ENCODE measurements at regions not wholly inside any gene's neighbourhood (a gene's known extent, or its start where the extent isn't known, plus 50 kb on each side); places are given as distances from the start of the nearest gene placed in this dataset.

GRCh38 chr1:84759756-84760155 lies 69.5 kb upstream of the SSX2IP start:
- H3K9me3 ChIP-seq (replicated peaks in 1 of 11), result no peaks in the 10 kb centered on the region
- H3K4me3 ChIP-seq, result peak overlapping the region in 2 of 10 experiments; percentile 32 to 62; a peak in 2 of 20 replicates
- no peaks in the 10 kb centered on the region for H4K20me1 ChIP-seq
- no peaks in the 10 kb centered on the region for H3K36me3 ChIP-seq
- H3K4me2 ChIP-seq, result peak overlapping the region; percentile 65 to 92 (median 77); a peak in 20 of 22 replicates
- H3K27me3 ChIP-seq, result no peaks in the 10 kb centered on the region
- peaks cover 15 to 20% (median 18%) of the 10 kb centered on the region in 10 experiments for H3K4me1 ChIP-seq
- H3K9ac ChIP-seq, result 0 out of 22 replicates have a peak overlapping the region, but pooled peaks of 1 of the 11 experiments have one; percentile 19
- peak overlapping the region in 1 of 11 experiments; percentile 57; a peak in 1 of 22 replicates for H3K27ac ChIP-seq
- TF ChIP-seq Cebpa-rat (IDR thresholded peaks at IDR 0.05), result no peak

GRCh38 chr1:84758968-84759491 lies 68.8 kb upstream of the SSX2IP start:
- Histone ChIP-seq H3K36me3 (no peaks in the 10 kb centered on the region), H4K20me1 (no peaks in the 10 kb centered on the region), H3K9me3 (replicated peaks in 1 of 11) (no peaks in the 10 kb centered on the region), H3K27ac (peak overlapping the region in 7 of 11 experiments; percentile 1 to 57 (median 28); a peak in 9 of 22 replicates), H3K27me3 (no peaks in the 10 kb centered on the region), H3K4me2 (peak overlapping the region; percentile 65 to 92 (median 77)), H3K4me3 (peak overlapping the region; percentile 4 to 62 (median 32); a peak in 15 of 20 replicates), H3K4me1 (peaks cover 15 to 20% (median 18%) of the 10 kb centered on the region in 10 experiments), H3K9ac (peak overlapping the region in 5 of 11 experiments; percentile 13 to 38 (median 36); a peak in 6 of 22 replicates)
- TF ChIP-seq Cebpa-rat (IDR thresholded peaks at IDR 0.05), result no peak

- Histone ChIP-seq H3K4me2 (peak overlapping the region; percentile 65 to 92 (median 77)), H3K4me3 (0 out of 20 replicates have a peak overlapping the region, but pooled peaks of 1 of the 10 experiments have one; percentile 44), H3K36me3 (no peaks in the 10 kb centered on the region), H3K9ac (peak overlapping the region in 3 of 11 experiments; percentile 19 to 36 (median 26); a peak in 1 of 22 replicates), H3K27me3 (no peaks in the 10 kb centered on the region), H3K4me1 (peaks cover 15 to 20% (median 18%) of the 10 kb centered on the region in 10 experiments), H4K20me1 (no peaks in the 10 kb centered on the region), H3K9me3 (replicated peaks in 1 of 11) (no peaks in the 10 kb centered on the region), H3K27ac (peak overlapping the region in 6 of 11 experiments; percentile 1 to 57 (median 32); a peak in 9 of 22 replicates)
- TF ChIP-seq Cebpa-rat (IDR thresholded peaks at IDR 0.05), result no peak
Measured at GRCh38 chr1:84758476-84758875, 68.2 kb upstream of the SSX2IP start.

GRCh38 chr1:84757301-84757700 lies 67.0 kb upstream of the SSX2IP start:
- H3K27ac ChIP-seq, result no peak overlapping the region
- H3K4me3 ChIP-seq, result no peak overlapping the region
- H3K27me3 ChIP-seq, result no peaks in the 10 kb centered on the region
- H3K9ac ChIP-seq, result no peak overlapping the region
- no peak overlapping the region for H3K4me2 ChIP-seq
- no peaks in the 10 kb centered on the region for H3K9me3 ChIP-seq (replicated peaks in 1 of 11)
- peaks cover 15 to 20% (median 18%) of the 10 kb centered on the region in 10 experiments for H3K4me1 ChIP-seq
- no peak for TF ChIP-seq Cebpa-rat (IDR thresholded peaks at IDR 0.05)
- H4K20me1 ChIP-seq, result no peaks in the 10 kb centered on the region
- H3K36me3 ChIP-seq, result no peaks in the 10 kb centered on the region

GRCh38 chr1:84756455-84757082 lies 66.3 kb upstream of the SSX2IP start:
- Histone ChIP-seq H3K36me3 (no peaks in the 10 kb centered on the region), H3K4me2 (no peak overlapping the region), H3K9me3 (replicated peaks in 1 of 11) (no peaks in the 10 kb centered on the region), H3K27ac (no peak overlapping the region), H3K27me3 (no peaks in the 10 kb centered on the region), H3K4me3 (no peak overlapping the region), H3K4me1 (peaks cover 15 to 20% (median 18%) of the 10 kb centered on the region in 10 experiments), H3K9ac (no peak overlapping the region), H4K20me1 (no peaks in the 10 kb centered on the region)
- no peak for TF ChIP-seq Cebpa-rat (IDR thresholded peaks at IDR 0.05)

GRCh38 chr1:84756001-84756400 lies 65.7 kb upstream of the SSX2IP start:
- H3K27me3 ChIP-seq, result no peaks in the 10 kb centered on the region
- no peaks in the 10 kb centered on the region for H3K9me3 ChIP-seq (replicated peaks in 1 of 11)

GRCh38 chr1:84755216-84755615 lies 65.0 kb upstream of the SSX2IP start:
- Histone ChIP-seq H3K36me3 (no peaks in the 10 kb centered on the region), H3K9me3 (replicated peaks in 1 of 11) (no peaks in the 10 kb centered on the region)
- TF ChIP-seq Cebpa-rat (IDR thresholded peaks at IDR 0.05), result no peak

More at GRCh38 chr1:84756001-84756400, 65.7 kb upstream of the SSX2IP start:
- H3K4me3 ChIP-seq, result no peak overlapping the region
- no peak overlapping the region for H3K27ac ChIP-seq
- H4K20me1 ChIP-seq, result no peaks in the 10 kb centered on the region
- no peaks in the 10 kb centered on the region for H3K36me3 ChIP-seq
- no peak overlapping the region for H3K4me2 ChIP-seq
- peaks cover 15 to 20% (median 18%) of the 10 kb centered on the region in 10 experiments for H3K4me1 ChIP-seq
- no peak for TF ChIP-seq Cebpa-rat (IDR thresholded peaks at IDR 0.05)
- no peak overlapping the region for H3K9ac ChIP-seq

GRCh38 chr1:84754386-84754703 lies 64.1 kb upstream of the SSX2IP start:
- TF ChIP-seq Cebpa-rat (IDR thresholded peaks at IDR 0.05), result no peak
- H3K4me1 ChIP-seq, result peaks cover 9 to 13% (median 12%) of the 10 kb centered on the region in 10 experiments
- H3K4me2 ChIP-seq, result no peak overlapping the region
- no peaks in the 10 kb centered on the region for H4K20me1 ChIP-seq
- H3K9ac ChIP-seq, result no peak overlapping the region
- no peak overlapping the region for H3K4me3 ChIP-seq
- H3K9me3 ChIP-seq (replicated peaks in 1 of 11), result no peaks in the 10 kb centered on the region
- H3K27ac ChIP-seq, result no peak overlapping the region
- H3K27me3 ChIP-seq, result no peaks in the 10 kb centered on the region
- no peaks in the 10 kb centered on the region for H3K36me3 ChIP-seq

More at GRCh38 chr1:84755216-84755615, 65.0 kb upstream of the SSX2IP start:
- no peak overlapping the region for H3K9ac ChIP-seq
- H3K27me3 ChIP-seq, result no peaks in the 10 kb centered on the region
- peaks cover 15 to 20% (median 18%) of the 10 kb centered on the region in 10 experiments for H3K4me1 ChIP-seq
- no peak overlapping the region for H3K27ac ChIP-seq
- H4K20me1 ChIP-seq, result no peaks in the 10 kb centered on the region
- no peak overlapping the region for H3K4me2 ChIP-seq
- no peak overlapping the region for H3K4me3 ChIP-seq

- no peak overlapping the region for H3K27ac ChIP-seq
- H3K4me3 ChIP-seq, result no peak overlapping the region
- no peak overlapping the region for H3K4me2 ChIP-seq
- H3K36me3 ChIP-seq, result no peaks in the 10 kb centered on the region
- H3K9ac ChIP-seq, result no peak overlapping the region
- H3K9me3 ChIP-seq (replicated peaks in 1 of 11), result no peaks in the 10 kb centered on the region
- no peaks in the 10 kb centered on the region for H3K27me3 ChIP-seq
- TF ChIP-seq Cebpa-rat (IDR thresholded peaks at IDR 0.05), result no peak
- peaks cover 3 to 7% (median 6%) of the 10 kb centered on the region in 10 experiments for H3K4me1 ChIP-seq
- no peaks in the 10 kb centered on the region for H4K20me1 ChIP-seq
Measured at GRCh38 chr1:84753516-84754385, 63.5 kb upstream of the SSX2IP start.
